ENCODE measurements at regions not wholly inside any gene's neighbourhood (a gene's known extent, or its start where the extent isn't known, plus 50 kb on each side); places are given as distances from the start of the nearest gene placed in this dataset.
A peak's percentile ranks its signal among the peaks of the same experiment; 100 is the strongest.
"Not testable (repeated sequence)": the region's sequence is repeated elsewhere in the genome, so short reads cannot be mapped to it uniquely, and the experiment has no call there.

- no peak for DNase-seq (ENCODE audit: low read depth)
These were observed 194.3 kb downstream of the DLEU7 start for GRCh38 chr13:50649211-50649610.

DNA sequence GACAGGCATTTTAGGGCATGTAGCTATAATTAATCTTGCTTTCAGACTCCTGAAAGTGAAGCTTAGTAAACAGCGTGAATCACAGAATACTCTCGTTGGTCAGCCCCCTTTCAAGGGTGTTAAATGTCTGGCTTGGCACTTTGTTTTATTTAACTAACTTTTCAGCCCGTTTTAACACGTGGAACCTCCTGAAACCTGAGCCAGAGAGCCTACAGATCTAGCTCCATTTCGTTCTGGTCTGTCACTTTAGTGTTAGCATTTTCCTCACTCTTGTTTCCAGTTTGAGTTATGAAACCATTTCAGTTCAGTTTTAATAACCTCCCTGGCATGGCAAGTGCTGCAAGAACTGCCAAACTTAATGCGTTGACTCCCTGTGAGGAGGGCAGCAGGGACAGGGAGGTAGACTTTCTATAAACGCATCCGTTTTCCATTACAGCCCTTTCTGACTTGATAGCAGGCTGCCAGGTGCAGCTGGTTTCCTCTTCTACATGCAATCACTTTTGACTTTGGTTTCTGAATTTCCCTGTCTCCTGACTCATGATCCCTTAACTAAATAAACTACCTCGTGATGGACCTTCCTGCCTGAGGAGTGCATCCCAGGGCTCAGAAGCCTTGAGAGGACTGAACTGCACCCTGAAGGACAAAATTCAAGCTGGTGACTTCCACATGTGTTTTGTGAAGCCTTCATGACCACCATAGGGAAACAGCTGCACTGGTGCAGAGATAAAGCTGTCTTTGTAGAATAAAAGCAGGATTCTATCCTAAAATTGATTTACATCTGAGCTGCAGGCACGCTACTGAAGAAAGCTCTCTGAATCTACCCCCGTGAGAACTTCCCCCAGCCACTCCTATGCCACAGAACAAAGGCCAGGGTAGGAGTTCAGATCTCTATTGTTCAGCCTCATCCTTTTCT, 192.6 kb downstream of the DLEU7 start:
- DNase-seq (ENCODE audit: low read depth): no peak

GRCh38 chr13:50651922-50652321, 191.6 kb downstream of the DLEU7 start:
- DNase-seq (ENCODE audit: low read depth): no peak

GRCh38 chr13:50654331-50654730, 189.2 kb downstream of the DLEU7 start:
- DNase-seq (ENCODE audit: low read depth): no peak

DNA sequence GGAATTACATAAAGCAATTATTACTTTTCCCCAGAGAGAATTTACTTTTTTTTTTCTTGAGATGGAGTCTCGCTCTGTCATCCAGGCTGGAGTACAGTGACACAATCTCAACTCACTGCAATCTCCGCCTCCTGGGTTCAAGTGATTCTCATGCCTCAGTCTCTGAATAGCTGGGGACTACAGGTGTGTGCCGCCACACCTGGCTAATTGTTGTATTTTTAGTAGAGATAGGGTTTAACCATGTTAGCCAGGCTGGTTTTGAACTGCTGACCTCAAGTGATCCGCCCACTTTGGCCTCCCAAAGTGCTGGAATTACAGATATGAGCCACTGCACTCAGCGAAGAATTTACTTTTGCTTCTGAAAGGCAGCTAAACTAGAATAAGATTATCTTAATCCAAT, 181.6 kb downstream of the DLEU7 start:
- not testable (repeated sequence) for DNase-seq (ENCODE audit: low read depth)

DNA sequence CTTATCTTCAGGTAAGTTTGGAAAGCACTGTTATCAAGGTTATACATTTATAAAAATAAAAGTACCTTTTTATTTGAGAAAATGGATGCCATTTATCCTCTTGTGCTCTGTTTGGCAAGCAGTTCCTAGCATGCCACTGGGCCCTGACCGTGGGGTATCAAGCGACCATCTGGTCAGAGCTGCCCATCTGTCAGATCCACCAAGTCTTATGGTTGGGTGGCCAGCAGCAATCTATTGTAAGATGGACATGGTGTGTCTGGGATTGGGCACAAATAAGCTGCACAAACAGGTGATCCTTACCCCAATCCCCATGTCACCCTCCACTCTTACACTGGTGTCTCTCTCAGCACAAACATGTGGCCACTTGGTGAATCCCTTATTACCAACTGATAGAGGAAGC, 178.5 kb downstream of the DLEU7 start:
- DNase-seq (ENCODE audit: low read depth): no peak

DNA sequence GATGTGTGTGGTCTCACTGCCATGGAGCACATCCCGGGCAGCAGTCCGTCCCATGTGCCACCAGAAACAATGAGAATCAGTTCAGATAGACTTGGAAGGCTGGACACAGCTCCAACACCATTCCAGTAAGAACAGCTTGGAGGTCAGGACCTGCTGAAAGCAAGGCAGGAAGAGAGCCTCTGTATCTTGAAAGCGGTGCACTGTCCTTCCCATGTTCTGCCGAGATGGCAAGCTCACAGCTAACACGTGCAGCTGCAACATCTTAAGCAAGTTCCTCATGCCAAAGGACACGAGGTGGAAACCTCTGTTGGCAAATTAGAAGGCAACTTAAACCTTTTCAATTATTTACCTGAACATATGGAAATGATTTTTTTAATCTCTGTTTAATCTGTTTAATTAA, 175.4 kb downstream of the DLEU7 start:
- DNase-seq (ENCODE audit: low read depth): no peak

DNA sequence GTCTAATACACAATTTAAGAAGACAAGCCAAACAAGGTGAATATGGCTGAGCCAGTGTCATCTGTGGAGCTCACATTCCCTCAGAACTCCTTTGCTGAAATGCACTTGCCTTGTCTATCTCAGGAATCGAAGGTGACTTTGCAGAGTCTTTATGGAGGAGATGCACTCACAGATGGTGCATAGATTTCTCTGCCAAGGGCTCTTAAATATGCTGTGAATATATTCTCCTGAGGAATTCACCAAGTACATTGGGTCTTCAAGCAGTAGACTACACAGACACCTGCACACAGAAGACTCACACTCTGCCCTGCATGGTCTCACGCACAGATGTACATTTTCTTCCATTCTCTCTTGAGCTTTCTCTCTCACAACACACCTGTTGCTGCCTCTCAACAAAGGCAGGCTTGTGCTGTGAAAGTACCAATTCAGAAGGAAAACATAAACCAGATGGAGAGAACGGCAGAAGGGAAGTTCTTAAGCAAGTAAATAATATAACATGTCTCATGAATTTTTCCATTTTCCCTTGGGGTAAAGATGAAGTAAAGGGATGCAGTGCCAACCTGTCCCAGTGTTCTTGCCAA, 174.7 kb downstream of the DLEU7 start:
- DNase-seq (ENCODE audit: low read depth): no peak

DNA sequence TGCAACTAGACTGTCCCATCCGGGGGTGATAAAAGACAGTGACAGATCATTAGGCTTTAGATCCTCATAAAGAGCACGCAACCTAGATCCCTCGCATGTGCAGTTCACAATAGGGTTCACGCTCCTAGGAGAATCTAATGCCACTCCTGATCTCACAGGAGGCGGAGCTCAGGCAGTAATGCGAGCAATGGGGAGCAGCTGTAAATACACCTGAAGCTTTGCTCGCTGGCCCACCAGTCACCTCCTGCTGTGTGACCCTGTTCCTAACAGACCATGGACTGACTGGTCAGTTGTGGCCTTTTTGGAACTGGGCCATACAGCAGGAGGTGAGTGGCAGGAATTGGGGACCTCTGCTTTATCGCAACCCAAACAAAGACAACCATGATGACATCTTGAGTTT, 173.2 kb downstream of the DLEU7 start:
- DNase-seq (ENCODE audit: low read depth): no peak

DNA sequence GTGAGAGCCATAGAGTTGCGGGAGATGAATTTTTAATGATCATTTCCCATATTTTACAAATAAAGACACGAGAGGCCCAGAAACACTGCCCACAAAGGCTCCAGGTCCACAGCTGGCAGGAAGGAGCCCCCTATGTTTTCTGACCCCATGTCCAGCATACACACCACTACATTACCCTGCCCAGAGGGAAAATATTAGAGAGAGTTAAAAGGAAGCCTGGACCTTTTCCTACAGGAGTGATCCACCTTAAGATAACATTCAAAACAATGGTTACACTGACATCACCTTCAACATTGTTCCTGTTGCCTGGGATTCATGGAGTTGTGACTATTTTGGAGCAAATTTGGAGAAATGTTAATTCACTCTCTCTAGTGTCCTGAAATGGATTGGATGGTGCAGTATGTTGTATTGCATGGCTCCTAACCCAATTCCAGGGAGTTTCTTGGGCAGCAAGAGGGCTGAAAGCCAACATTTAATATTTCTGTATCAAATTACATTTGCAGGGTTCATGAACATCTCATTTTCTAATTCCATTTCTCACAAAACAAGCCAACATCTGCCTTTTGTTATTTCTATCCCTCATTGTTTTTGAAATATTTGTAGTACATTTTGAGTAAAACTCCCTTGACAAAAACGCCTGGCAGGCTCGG, 172.5 kb downstream of the DLEU7 start:
- no peak for DNase-seq (ENCODE audit: low read depth)

DNA sequence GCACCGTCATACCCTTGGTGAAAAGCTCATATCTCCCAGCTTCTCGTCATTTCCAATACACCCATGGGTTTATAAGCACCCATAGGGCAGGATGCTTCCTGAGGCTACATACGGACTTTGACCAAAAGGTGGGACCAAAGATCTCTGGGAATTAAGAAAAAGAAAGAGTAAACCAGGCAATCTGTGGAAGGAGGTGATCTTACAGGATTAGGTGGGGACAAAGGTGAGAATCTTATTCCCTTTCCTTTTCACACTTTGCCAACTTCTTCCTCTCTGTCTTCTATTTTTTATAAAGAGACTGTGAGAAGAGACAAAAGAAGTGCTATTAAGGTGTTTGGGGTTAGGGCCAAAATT, 172.0 kb downstream of the DLEU7 start:
- DNase-seq (ENCODE audit: low read depth): no peak

DNA sequence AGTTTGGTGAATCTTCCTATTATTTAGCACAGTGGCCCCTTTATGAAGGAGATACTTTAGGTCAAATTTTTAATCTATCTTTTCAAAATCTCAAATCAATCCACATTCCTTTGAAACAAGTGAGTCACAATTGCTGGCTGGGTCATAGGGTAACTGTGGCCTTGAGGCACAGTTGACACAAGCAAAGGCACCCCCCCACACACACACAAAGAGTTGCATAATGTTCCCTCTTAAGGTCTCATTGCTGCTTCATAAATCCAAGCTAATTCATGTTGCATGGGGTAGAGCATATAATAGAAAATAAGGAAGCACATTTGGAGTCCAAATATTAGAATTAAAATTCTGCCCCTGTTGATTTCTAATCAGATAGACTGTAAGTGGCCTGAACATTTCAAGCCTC, 171.5 kb downstream of the DLEU7 start:
- DNase-seq (ENCODE audit: low read depth): no peak

DNA sequence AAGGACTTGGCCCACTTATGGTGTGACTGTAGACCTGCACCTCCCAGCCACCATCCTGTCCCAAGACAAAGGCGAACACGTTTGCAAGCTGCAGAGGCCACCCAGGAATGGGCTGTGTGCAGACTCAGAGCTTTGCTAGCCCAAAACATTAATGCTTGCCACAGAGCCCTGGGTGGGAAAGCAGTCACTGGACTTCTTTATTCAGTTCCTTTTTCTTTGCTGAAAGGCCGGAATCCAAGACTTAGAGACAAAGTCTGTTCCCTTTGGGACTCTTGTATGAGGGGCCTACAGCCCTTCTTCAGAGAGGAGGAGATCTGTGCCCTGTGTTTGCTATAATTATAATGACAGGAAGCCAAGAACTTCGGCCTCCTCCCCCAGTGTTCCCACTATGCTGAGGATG, 167.8 kb downstream of the DLEU7 start:
- DNase-seq (ENCODE audit: low read depth): no peak

GRCh38 chr13:50676602-50677001, 166.9 kb downstream of the DLEU7 start:
- no peak for DNase-seq (ENCODE audit: low read depth)

DNA sequence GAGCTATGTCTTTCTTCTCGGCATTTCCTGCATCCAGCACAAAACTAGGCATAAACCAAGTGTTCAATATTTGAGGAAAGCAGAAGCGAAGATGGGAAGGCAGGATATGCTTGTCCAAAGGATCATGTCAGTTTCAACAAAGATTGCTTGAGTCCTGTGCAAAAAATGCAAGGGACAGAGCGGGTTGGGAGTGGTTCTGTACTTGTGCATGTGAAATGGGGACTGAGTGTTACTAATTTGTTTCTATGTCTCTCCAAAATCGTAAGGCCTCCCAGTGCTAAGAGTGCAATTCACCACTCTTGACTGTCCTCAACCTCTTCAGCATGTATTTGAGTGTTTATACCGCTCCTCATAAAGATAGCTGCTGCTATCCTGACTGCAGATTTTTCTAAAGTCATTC, 166.2 kb downstream of the DLEU7 start:
- DNase-seq (ENCODE audit: low read depth): no peak

- DNase-seq (ENCODE audit: low read depth): no peak
These were observed 165.6 kb downstream of the DLEU7 start for GRCh38 chr13:50677687-50678463.

DNA sequence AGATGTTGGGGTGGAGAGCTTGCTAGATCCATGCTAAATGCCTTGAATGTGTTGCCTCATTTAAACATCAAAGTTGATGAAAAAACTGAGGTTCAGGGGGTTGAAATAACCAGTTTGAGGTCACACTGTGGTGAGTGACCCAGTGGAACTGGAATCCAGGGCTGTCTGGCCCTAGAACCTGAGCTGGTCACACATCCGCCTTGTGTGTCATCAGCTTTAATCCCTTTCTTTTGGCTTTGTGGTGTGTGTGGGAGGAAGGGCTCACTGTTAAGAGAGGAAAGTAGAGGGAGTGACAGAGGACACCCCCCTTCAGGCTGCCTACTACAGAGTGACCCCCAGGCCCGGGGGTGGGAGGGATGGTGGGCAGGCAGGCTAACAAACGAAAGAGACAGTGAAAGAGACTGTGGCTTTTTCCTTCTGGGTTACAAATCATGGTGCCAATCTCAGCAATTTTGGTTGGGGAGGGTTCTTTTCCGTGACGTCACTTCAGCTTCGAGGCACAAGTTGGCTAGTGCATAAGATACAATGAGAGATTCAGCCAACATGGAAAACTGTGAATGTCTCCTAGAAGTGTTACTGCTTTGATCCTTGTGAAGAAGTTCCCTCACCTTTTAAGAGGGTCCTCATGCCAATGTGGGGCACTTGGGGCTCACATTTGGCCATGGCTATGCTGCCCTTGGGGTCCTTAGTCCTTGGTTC, 164.9 kb downstream of the DLEU7 start:
- peak; percentile 83 for DNase-seq (ENCODE audit: low read depth)

GRCh38 chr13:50679321-50679720, 164.2 kb downstream of the DLEU7 start:
- DNase-seq (ENCODE audit: low read depth): no peak

DNA sequence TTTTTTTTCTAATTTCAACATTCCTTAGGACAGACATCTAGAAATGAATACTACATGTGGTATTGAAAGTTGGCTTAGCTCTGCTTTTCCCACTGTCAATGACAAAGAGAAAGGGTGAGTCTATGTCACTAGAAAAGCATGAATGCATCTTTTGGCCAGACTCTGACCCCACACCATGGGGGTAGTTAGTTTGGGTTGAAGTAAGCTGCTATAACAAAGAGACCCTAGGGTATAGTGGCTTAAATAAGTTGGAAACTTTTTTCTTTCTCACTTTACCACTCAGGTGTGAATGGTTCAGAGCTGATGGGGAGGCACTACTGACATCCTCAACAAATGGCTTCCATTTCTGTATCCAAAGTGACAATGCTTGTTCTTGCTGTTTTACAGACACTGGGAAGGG, 161.5 kb downstream of the DLEU7 start:
- DNase-seq (ENCODE audit: low read depth): no peak

DNA sequence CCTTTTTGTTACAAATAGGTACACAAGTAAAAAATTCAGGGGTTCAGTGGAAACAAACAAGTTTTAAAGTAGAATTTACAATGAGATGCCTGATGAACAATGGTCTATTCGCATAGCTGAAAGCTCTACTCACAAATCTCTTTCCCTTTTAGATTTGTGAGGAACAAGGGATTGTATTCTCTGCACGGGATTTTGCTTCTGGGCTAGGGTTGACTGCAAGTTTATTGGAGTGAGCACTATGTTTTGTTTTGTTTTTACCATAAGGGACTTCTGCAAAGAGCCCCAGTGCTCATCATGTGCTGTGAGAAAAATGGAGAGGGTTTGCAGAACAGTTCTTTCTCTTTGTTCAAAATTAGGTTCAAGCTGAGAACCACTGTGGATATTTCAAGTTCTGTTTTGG, 160.5 kb downstream of the DLEU7 start:
- no peak for DNase-seq (ENCODE audit: low read depth)

GRCh38 chr13:50684366-50684765, 159.1 kb downstream of the DLEU7 start:
- no peak for DNase-seq (ENCODE audit: low read depth)

DNA sequence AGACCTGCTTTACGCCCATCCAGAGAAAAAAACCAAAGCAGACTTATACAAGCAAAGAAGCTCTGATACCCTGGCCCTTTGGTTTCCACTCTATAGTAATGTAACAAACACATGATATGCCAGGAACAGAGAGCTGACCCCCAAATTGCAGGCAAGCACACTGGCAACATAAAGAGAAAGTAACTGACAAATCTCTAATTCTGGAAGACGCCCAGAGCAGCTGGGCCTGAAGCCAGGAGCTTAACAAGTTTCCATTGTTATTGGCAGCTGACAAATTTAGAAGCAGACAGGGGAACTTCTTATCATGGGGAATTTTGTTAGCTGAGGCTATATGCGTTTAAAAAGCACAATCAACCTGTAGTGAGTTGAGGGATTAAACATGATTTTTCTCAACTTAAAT, 158.0 kb downstream of the DLEU7 start:
- no peak for DNase-seq (ENCODE audit: low read depth)
